Transverse colon (tissue), 4 donors: ENCODE measurements at regions not wholly inside any gene's neighbourhood (a gene's known extent, or its start where the extent isn't known, plus 50 kb on each side); places are given as distances from the start of the nearest gene placed in this dataset.

Experiments used
- CTCF ChIP-seq, 5 experiments: fragments of 200-600 bp in 3 of 5; fragments of 450-650 bp in 2 of 5; sonication (generic) in 3 of 5; IDR thresholded peaks; 1 replicate in 2 of 5; 2 replicates in 3 of 5; pipeline ENCODE4 v1.5.1; 2016 to 2017; ENCODE audit warnings: antibody characterized with exemption in 5 of 5, inconsistent platforms in 3 of 5, mild to moderate bottlenecking in 2 of 5, moderate library complexity in 1 of 5
- POLR2A ChIP-seq: fragments of 450-650 bp; IDR thresholded peaks from one replicate; pipeline ENCODE4 v1.6.1; 2016; ENCODE audit warnings: antibody characterized with exemption, mild to moderate bottlenecking, moderate library complexity
- POLR2AphosphoS5 ChIP-seq, 3 donors: sonication (generic); formaldehyde crosslinking; IDR thresholded peaks; one replicate each; pipeline ENCODE4 v1.6.1; 2016; ENCODE audit warnings: antibody characterized with exemption in 3 of 3

- TF ChIP-seq CTCF (IDR thresholded peaks at IDR 0.05) (no peak), POLR2AphosphoS5 (IDR thresholded peaks at IDR 0.05) (no peak), POLR2A (no peak)
These were observed 66.3 kb upstream of the IL6 start for GRCh38 chr7:22660732-22661131.
